GM18867 (cell line): ENCODE measurements at regions not wholly inside any gene's neighbourhood (a gene's known extent, or its start where the extent isn't known, plus 50 kb on each side); places are given as distances from the start of the nearest gene placed in this dataset.
"Not testable (repeated sequence)": the region's sequence is repeated elsewhere in the genome, so short reads cannot be mapped to it uniquely, and the experiment has no call there.

Experiments
- ATAC-seq: cut with Tn5 transposase; IDR thresholded peaks from one replicate; pipeline ENCODE4 v1.9.1; 2021; ENCODE audit warnings: mild to moderate bottlenecking, moderate library complexity; ENCODE audit not compliant: unreplicated experiment

- no peak for ATAC-seq
Observed at GRCh38 chrX:55142206-55142918, 53.5 kb downstream of the PAGE2 start.

GRCh38 chrX:55142919-55143310 is 54.1 kb downstream of the PAGE2 start:
- no peak for ATAC-seq

GRCh38 chrX:55143621-55144020 is 54.8 kb downstream of the PAGE2 start:
- no peak for ATAC-seq

GRCh38 chrX:55144697-55145096 is 55.9 kb downstream of the PAGE2 start:
- ATAC-seq = no peak

GRCh38 chrX:55149242-55149641 is 60.4 kb downstream of the PAGE2 start:
- no peak for ATAC-seq

- ATAC-seq = no peak
Observed at GRCh38 chrX:55151199-55151598, 62.4 kb downstream of the PAGE2 start.

- ATAC-seq = no peak
Observed at GRCh38 chrX:55159551-55159950, 60.6 kb upstream of the PAGE5 start.

- peak; percentile 93 for ATAC-seq
Observed at GRCh38 chrX:55160685-55161552, 59.2 kb upstream of the PAGE5 start.

GRCh38 chrX:55161581-55161980 is 58.6 kb upstream of the PAGE5 start:
- ATAC-seq = no peak

GRCh38 chrX:55163171-55163570 is 57.0 kb upstream of the PAGE5 start:
- no peak for ATAC-seq

GRCh38 chrX:55165026-55165425 is 55.1 kb upstream of the PAGE5 start:
- ATAC-seq = not testable (repeated sequence)

- no peak for ATAC-seq
Observed at GRCh38 chrX:55167124-55167803, 52.9 kb upstream of the PAGE5 start.

- no peak for ATAC-seq
Observed at GRCh38 chrX:55167901-55168300, 52.2 kb upstream of the PAGE5 start.

GRCh38 chrX:55169782-55170181 is 50.4 kb upstream of the PAGE5 start:
- peak; percentile 51 for ATAC-seq
